CD8-positive, alpha-beta memory T cell (primary cell): ENCODE measurements at regions not wholly inside any gene's neighbourhood (a gene's known extent, or its start where the extent isn't known, plus 50 kb on each side); places are given as distances from the start of the nearest gene placed in this dataset.
A peak's percentile ranks its signal among the peaks of the same experiment; 100 is the strongest.

Experiments used
- CTCF ChIA-PET: fragments of 350-600 bp; sonication (Branson Sonifier 250); formaldehyde crosslinking; loops from one replicate; lab custom pipeline; 2021; ENCODE audit warnings: antibody characterized with exemption; lab: Charles Lee
- POLR2A ChIA-PET: fragments of 350-600 bp; sonication (Branson Sonifier 250); formaldehyde crosslinking; loops from one replicate; lab custom pipeline; 2021; ENCODE audit warnings: antibody characterized with exemption; lab: Charles Lee
- DNase-seq, 5 donors: peaks; one replicate each; pipeline versions ENCODE4 v3.0.0 to v3.0.0-alpha.2; 2020 to 2022; ENCODE audit warnings: mixed read lengths in 1 of 5
- H3K27ac ChIP-seq: one replicate; pipeline ENCODE4 v1.7.0; 2013; ENCODE audit warnings: low read depth, mild to moderate bottlenecking, low read length, moderate library complexity
- H3K27me3 ChIP-seq: 2 replicates; pipeline ENCODE4 v1.7.0; 2013; ENCODE audit warnings: low read length, mild to moderate bottlenecking; ENCODE audit not compliant: insufficient read depth, poor library complexity, severe bottlenecking
- H3K36me3 ChIP-seq: 2 replicates; pipeline ENCODE4 v1.7.0; 2013; ENCODE audit warnings: mild to moderate bottlenecking, low read length, moderate library complexity; ENCODE audit not compliant: insufficient read depth
- H3K4me1 ChIP-seq: 2 replicates; pipeline ENCODE4 v1.7.0; 2013; ENCODE audit warnings: mild to moderate bottlenecking, low read length, moderate library complexity; ENCODE audit not compliant: insufficient read depth
- H3K4me3 ChIP-seq: 2 replicates; pipeline ENCODE4 v1.7.0; 2013; ENCODE audit warnings: mild to moderate bottlenecking, low read length
- H3K9me3 ChIP-seq: 2 replicates; pipeline ENCODE4 v1.7.0; 2013; ENCODE audit warnings: mild to moderate bottlenecking, low read length
- H3K27ac Mint-ChIP-seq, 8 donors: one replicate each; pipeline ENCODE4 v1.8.0; 2020 to 2021; ENCODE audit warnings: mixed read lengths in 8 of 8, mild to moderate bottlenecking in 6 of 8, inconsistent platforms in 3 of 8, moderate library complexity in 3 of 8
- H3K27me3 Mint-ChIP-seq, 2 donors: one replicate each; pipeline ENCODE4 v1.8.0; 2020 to 2021; ENCODE audit warnings: mixed read lengths in 2 of 2, mild to moderate bottlenecking in 1 of 2, moderate library complexity in 1 of 2
- H3K36me3 Mint-ChIP-seq, 3 donors: one replicate each; pipeline ENCODE4 v1.8.0; 2020 to 2021; ENCODE audit warnings: mixed read lengths in 3 of 3, inconsistent platforms in 1 of 3, mild to moderate bottlenecking in 1 of 3
- H3K4me1 Mint-ChIP-seq, 3 donors: one replicate each; pipeline ENCODE4 v1.8.0; 2020 to 2021; ENCODE audit warnings: mixed read lengths in 3 of 3, inconsistent platforms in 1 of 3, mild to moderate bottlenecking in 1 of 3
- H3K4me3 Mint-ChIP-seq, 7 donors: one replicate each; pipeline ENCODE4 v1.8.0; 2020 to 2021; ENCODE audit warnings: mixed read lengths in 7 of 7, mild to moderate bottlenecking in 6 of 7, moderate library complexity in 4 of 7, inconsistent platforms in 2 of 7
- H3K9me3 Mint-ChIP-seq, 5 donors: one replicate each; pipeline ENCODE4 v1.8.0; 2020 to 2022; ENCODE audit warnings: mixed read lengths in 5 of 5, mild to moderate bottlenecking in 3 of 5, moderate library complexity in 2 of 5, inconsistent platforms in 1 of 5

- H3K27me3 ChIP-seq = peaks cover 15% of the 10 kb centered on the region
Measured at GRCh38 chr15:94588993-94589392, 357.6 kb downstream of the MCTP2 start.

GRCh38 chr15:94592495-94592894, 361.1 kb downstream of the MCTP2 start:
- Mint-ChIP-seq H3K27ac (no peak overlapping the region), H3K36me3 (no peaks in the 10 kb centered on the region), H3K4me3 (no peak overlapping the region), H3K4me1 (no peaks in the 10 kb centered on the region), H3K27me3 (peaks cover 20 to 64% of the 10 kb centered on the region in 2 donors), H3K9me3 (peaks cover 0 to 1% (median 0%) of the 10 kb centered on the region in 5 donors)
- POLR2A ChIA-PET = no interaction called here
- Histone ChIP-seq H3K9me3 (no peaks in the 10 kb centered on the region), H3K4me1 (no peaks in the 10 kb centered on the region), H3K27ac (no peak overlapping the region), H3K27me3 (no peaks in the 10 kb centered on the region), H3K36me3 (no peaks in the 10 kb centered on the region), H3K4me3 (no peak overlapping the region)
- CTCF ChIA-PET = no interaction called here
- DNase-seq = no peak

More at GRCh38 chr15:94588993-94589392, 357.6 kb downstream of the MCTP2 start:
- no peaks in the 10 kb centered on the region for H3K9me3 ChIP-seq
- Mint-ChIP-seq H3K4me3 (no peak overlapping the region), H3K27me3 (peaks cover 11 to 66% of the 10 kb centered on the region in 2 donors), H3K36me3 (no peaks in the 10 kb centered on the region), H3K4me1 (peaks cover 20 to 26% (median 22%) of the 10 kb centered on the region in 3 donors), H3K27ac (no peak overlapping the region), H3K9me3 (peaks cover 0 to 3% (median 0%) of the 10 kb centered on the region in 5 donors)
- ChIA-PET POLR2A (no interaction called here), CTCF (no interaction called here)
- no peak overlapping the region for H3K27ac ChIP-seq
- peaks cover 21% of the 10 kb centered on the region for H3K4me1 ChIP-seq
- no peaks in the 10 kb centered on the region for H3K36me3 ChIP-seq
- H3K4me3 ChIP-seq = no peak overlapping the region
- no peak for DNase-seq

- Histone ChIP-seq H3K4me1 (no peaks in the 10 kb centered on the region), H3K27me3 (no peaks in the 10 kb centered on the region), H3K27ac (no peak overlapping the region), H3K4me3 (no peak overlapping the region), H3K9me3 (no peaks in the 10 kb centered on the region), H3K36me3 (no peaks in the 10 kb centered on the region)
- Mint-ChIP-seq H3K4me3 (no peak overlapping the region), H3K27me3 (peaks cover 19 to 70% of the 10 kb centered on the region in 2 donors), H3K27ac (no peak overlapping the region), H3K4me1 (no peaks in the 10 kb centered on the region), H3K36me3 (no peaks in the 10 kb centered on the region), H3K9me3 (peaks cover 0 to 1% (median 0%) of the 10 kb centered on the region in 5 donors)
- DNase-seq = no peak
- CTCF ChIA-PET = no interaction called here
- POLR2A ChIA-PET = no interaction called here
Measured at GRCh38 chr15:94596707-94597106, 365.3 kb downstream of the MCTP2 start.

- H3K4me3 Mint-ChIP-seq = no peak overlapping the region
- H3K9me3 ChIP-seq = no peaks in the 10 kb centered on the region
- POLR2A ChIA-PET = no interaction called here
Measured at GRCh38 chr15:94600505-94600904, 369.1 kb downstream of the MCTP2 start.

GRCh38 chr15:94602754-94603470, 371.6 kb downstream of the MCTP2 start:
- H3K27me3 Mint-ChIP-seq = peaks cover 5 to 45% of the 10 kb centered on the region in 2 donors
- Histone ChIP-seq H3K9me3 (no peaks in the 10 kb centered on the region), H3K4me1 (no peaks in the 10 kb centered on the region), H3K36me3 (no peaks in the 10 kb centered on the region), H3K27me3 (no peaks in the 10 kb centered on the region), H3K4me3 (no peak overlapping the region), H3K27ac (no peak overlapping the region)
- CTCF ChIA-PET = interaction anchor here (0.7 kb wide), 1 partner anchor 38 kb away, joined by 3 read pairs; no protein-coding TSS in a partner anchor
- POLR2A ChIA-PET = no interaction called here
- no peak overlapping the region for H3K4me3 Mint-ChIP-seq
- H3K4me1 Mint-ChIP-seq = peaks cover 10 to 17% (median 15%) of the 10 kb centered on the region in 3 donors
- DNase-seq = no peak
- no peaks in the 10 kb centered on the region for H3K36me3 Mint-ChIP-seq
- no peak overlapping the region for H3K27ac Mint-ChIP-seq
- peaks cover 0 to 2% (median 0%) of the 10 kb centered on the region in 5 donors for H3K9me3 Mint-ChIP-seq

More at GRCh38 chr15:94600505-94600904, 369.1 kb downstream of the MCTP2 start:
- Histone ChIP-seq H3K4me3 (no peak overlapping the region), H3K27me3 (no peaks in the 10 kb centered on the region), H3K27ac (no peak overlapping the region), H3K36me3 (no peaks in the 10 kb centered on the region), H3K4me1 (no peaks in the 10 kb centered on the region)
- no peak for DNase-seq
- no peaks in the 10 kb centered on the region for H3K36me3 Mint-ChIP-seq
- CTCF ChIA-PET = no interaction called here
- H3K27me3 Mint-ChIP-seq = peaks cover 10 to 53% of the 10 kb centered on the region in 2 donors
- no peak overlapping the region for H3K27ac Mint-ChIP-seq
- H3K4me1 Mint-ChIP-seq = no peaks in the 10 kb centered on the region
- H3K9me3 Mint-ChIP-seq = peaks cover 0 to 1% (median 0%) of the 10 kb centered on the region in 5 donors

GRCh38 chr15:94606286-94606685, 374.9 kb downstream of the MCTP2 start:
- H3K27me3 Mint-ChIP-seq = peaks cover 4 to 29% of the 10 kb centered on the region in 2 donors
- no peaks in the 10 kb centered on the region for H3K4me1 ChIP-seq
- POLR2A ChIA-PET = no interaction called here
- no peak for DNase-seq
- no peak overlapping the region for H3K27ac ChIP-seq
- no peaks in the 10 kb centered on the region for H3K27me3 ChIP-seq
- no peaks in the 10 kb centered on the region for H3K9me3 ChIP-seq
- CTCF ChIA-PET = no interaction called here
- H3K4me3 ChIP-seq = no peak overlapping the region
- peaks cover 10 to 17% (median 17%) of the 10 kb centered on the region in 3 donors for H3K4me1 Mint-ChIP-seq
- H3K36me3 ChIP-seq = no peaks in the 10 kb centered on the region
- no peak overlapping the region for H3K4me3 Mint-ChIP-seq
- H3K36me3 Mint-ChIP-seq = no peaks in the 10 kb centered on the region
- H3K27ac Mint-ChIP-seq = peak overlapping the region in 1 of 8 donors; percentile 27
- peaks cover 0 to 2% (median 0%) of the 10 kb centered on the region in 5 donors for H3K9me3 Mint-ChIP-seq

GRCh38 chr15:94607176-94607654, 375.9 kb downstream of the MCTP2 start:
- Mint-ChIP-seq H3K36me3 (no peaks in the 10 kb centered on the region), H3K9me3 (peaks cover 0 to 2% (median 0%) of the 10 kb centered on the region in 5 donors), H3K4me3 (peak overlapping the region in 1 of 7 donors; percentile 33), H3K27me3 (peaks cover 4 to 24% of the 10 kb centered on the region in 2 donors), H3K4me1 (peaks cover 10 to 17% (median 17%) of the 10 kb centered on the region in 3 donors), H3K27ac (no peak overlapping the region)
- no peak overlapping the region for H3K4me3 ChIP-seq
- ChIA-PET CTCF (no interaction called here), POLR2A (no interaction called here)
- no peaks in the 10 kb centered on the region for H3K27me3 ChIP-seq
- H3K27ac ChIP-seq = no peak overlapping the region
- DNase-seq = no peak
- no peaks in the 10 kb centered on the region for H3K9me3 ChIP-seq
- H3K4me1 ChIP-seq = no peaks in the 10 kb centered on the region
- H3K36me3 ChIP-seq = no peaks in the 10 kb centered on the region

- Mint-ChIP-seq H3K4me1 (peaks cover 10 to 17% (median 17%) of the 10 kb centered on the region in 3 donors), H3K27me3 (peaks cover 4 to 26% of the 10 kb centered on the region in 2 donors), H3K9me3 (peaks cover 0 to 2% (median 0%) of the 10 kb centered on the region in 5 donors), H3K36me3 (no peaks in the 10 kb centered on the region), H3K27ac (no peak overlapping the region), H3K4me3 (no peak overlapping the region)
- H3K9me3 ChIP-seq = no peaks in the 10 kb centered on the region
- no peak overlapping the region for H3K4me3 ChIP-seq
- no peak overlapping the region for H3K27ac ChIP-seq
- POLR2A ChIA-PET = no interaction called here
- no peaks in the 10 kb centered on the region for H3K36me3 ChIP-seq
- no peaks in the 10 kb centered on the region for H3K27me3 ChIP-seq
- no peak for DNase-seq
- H3K4me1 ChIP-seq = no peaks in the 10 kb centered on the region
- CTCF ChIA-PET = no interaction called here
Measured at GRCh38 chr15:94610069-94610468, 378.7 kb downstream of the MCTP2 start.
